Neural cell (in vitro differentiated cells): ENCODE measurements at regions not wholly inside any gene's neighbourhood (a gene's known extent, or its start where the extent isn't known, plus 50 kb on each side); places are given as distances from the start of the nearest gene placed in this dataset.

Experiments used
- EP300 ChIP-seq: fragments of 450-650 bp; conservative IDR thresholded peaks from 2 replicates; pipeline ENCODE4 v1.6.1; 2014; ENCODE audit warnings: antibody characterized with exemption, mild to moderate bottlenecking, moderate library complexity; ENCODE audit not compliant: poor library complexity, severe bottlenecking
- EZH2 ChIP-seq: fragments of 200-600, 300-800 bp; shearing (Covaris generic), sonication (generic); IDR thresholded peaks from 2 replicates; pipeline ENCODE4 v1.6.1; 2014; ENCODE audit warnings: antibody characterized with exemption, low read length, borderline replicate concordance, mild to moderate bottlenecking; ENCODE audit not compliant: insufficient read depth, poor library complexity, severe bottlenecking
- POLR2AphosphoS5 ChIP-seq: IDR thresholded peaks from 2 replicates; pipeline ENCODE4 v1.6.1; 2012
- RAD21 ChIP-seq: fragments of 450-650 bp; conservative IDR thresholded peaks from 2 replicates; pipeline ENCODE4 v1.6.1; 2014; ENCODE audit warnings: antibody characterized with exemption, mild to moderate bottlenecking, moderate library complexity
- TAF1 ChIP-seq: IDR thresholded peaks from 2 replicates; pipeline ENCODE4 v1.6.1; 2012; ENCODE audit warnings: low read depth
- TF ChIP-seq, protein P1 (sequence below): fragments of 450-650 bp; IDR thresholded peaks from 2 replicates; pipeline ENCODE4 v1.5.1; 2014; ENCODE audit warnings: antibody characterized with exemption, mild to moderate bottlenecking, moderate library complexity; ENCODE audit not compliant: poor library complexity, severe bottlenecking
- TF ChIP-seq, protein P2 (sequence below): IDR thresholded peaks from 2 replicates; pipeline ENCODE4 v1.6.1; 2012; ENCODE audit warnings: borderline replicate concordance

DNA sequence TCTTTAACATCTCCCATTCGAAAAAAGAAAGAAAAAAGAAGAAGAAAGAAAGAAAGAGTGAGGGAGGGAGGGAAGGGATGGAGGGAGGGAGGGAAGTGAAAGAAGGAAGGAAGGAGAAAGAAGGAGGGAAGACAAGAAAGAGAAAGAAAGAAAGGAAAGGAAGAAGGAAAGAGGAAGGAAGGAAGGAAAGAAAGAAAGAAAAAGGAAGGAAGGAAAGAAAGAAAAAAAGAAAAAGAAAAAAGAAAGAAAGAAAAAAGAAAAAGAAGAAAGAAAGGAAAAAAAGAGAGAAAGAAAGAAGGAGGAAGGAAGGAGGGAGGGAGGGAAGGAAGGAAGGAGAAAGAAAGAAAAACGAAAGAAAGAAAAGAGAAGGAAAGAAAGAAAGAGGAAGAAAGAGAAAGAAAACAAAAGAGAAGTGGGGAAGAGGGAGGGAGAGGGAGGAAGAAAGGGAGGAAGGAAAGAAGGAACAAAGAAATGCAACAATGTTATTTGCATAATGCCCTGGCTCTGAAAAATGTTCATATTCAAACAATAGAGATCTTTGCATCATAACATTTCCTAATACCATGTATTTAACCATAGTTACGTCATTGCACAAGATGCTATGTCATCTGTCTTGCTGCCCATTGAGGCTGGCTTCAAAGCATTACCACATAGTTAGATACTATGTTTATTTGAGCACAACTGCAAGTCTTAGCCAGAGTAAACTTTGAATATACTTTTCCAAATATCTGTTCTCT lies 550.6 kb downstream of the DSC3 start:
- no peak for TF ChIP-seq RAD21
- TF ChIP-seq, protein P1, sequence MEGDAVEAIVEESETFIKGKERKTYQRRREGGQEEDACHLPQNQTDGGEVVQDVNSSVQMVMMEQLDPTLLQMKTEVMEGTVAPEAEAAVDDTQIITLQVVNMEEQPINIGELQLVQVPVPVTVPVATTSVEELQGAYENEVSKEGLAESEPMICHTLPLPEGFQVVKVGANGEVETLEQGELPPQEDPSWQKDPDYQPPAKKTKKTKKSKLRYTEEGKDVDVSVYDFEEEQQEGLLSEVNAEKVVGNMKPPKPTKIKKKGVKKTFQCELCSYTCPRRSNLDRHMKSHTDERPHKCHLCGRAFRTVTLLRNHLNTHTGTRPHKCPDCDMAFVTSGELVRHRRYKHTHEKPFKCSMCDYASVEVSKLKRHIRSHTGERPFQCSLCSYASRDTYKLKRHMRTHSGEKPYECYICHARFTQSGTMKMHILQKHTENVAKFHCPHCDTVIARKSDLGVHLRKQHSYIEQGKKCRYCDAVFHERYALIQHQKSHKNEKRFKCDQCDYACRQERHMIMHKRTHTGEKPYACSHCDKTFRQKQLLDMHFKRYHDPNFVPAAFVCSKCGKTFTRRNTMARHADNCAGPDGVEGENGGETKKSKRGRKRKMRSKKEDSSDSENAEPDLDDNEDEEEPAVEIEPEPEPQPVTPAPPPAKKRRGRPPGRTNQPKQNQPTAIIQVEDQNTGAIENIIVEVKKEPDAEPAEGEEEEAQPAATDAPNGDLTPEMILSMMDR: no peak
- TF ChIP-seq EZH2: no peak
- no peak for TF ChIP-seq POLR2AphosphoS5
- TF ChIP-seq, protein P2, sequence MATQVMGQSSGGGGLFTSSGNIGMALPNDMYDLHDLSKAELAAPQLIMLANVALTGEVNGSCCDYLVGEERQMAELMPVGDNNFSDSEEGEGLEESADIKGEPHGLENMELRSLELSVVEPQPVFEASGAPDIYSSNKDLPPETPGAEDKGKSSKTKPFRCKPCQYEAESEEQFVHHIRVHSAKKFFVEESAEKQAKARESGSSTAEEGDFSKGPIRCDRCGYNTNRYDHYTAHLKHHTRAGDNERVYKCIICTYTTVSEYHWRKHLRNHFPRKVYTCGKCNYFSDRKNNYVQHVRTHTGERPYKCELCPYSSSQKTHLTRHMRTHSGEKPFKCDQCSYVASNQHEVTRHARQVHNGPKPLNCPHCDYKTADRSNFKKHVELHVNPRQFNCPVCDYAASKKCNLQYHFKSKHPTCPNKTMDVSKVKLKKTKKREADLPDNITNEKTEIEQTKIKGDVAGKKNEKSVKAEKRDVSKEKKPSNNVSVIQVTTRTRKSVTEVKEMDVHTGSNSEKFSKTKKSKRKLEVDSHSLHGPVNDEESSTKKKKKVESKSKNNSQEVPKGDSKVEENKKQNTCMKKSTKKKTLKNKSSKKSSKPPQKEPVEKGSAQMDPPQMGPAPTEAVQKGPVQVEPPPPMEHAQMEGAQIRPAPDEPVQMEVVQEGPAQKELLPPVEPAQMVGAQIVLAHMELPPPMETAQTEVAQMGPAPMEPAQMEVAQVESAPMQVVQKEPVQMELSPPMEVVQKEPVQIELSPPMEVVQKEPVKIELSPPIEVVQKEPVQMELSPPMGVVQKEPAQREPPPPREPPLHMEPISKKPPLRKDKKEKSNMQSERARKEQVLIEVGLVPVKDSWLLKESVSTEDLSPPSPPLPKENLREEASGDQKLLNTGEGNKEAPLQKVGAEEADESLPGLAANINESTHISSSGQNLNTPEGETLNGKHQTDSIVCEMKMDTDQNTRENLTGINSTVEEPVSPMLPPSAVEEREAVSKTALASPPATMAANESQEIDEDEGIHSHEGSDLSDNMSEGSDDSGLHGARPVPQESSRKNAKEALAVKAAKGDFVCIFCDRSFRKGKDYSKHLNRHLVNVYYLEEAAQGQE: no peak
- TF ChIP-seq TAF1: no peak
- TF ChIP-seq EP300: no peak
